ENCODE measurements at regions not wholly inside any gene's neighbourhood (a gene's known extent, or its start where the extent isn't known, plus 50 kb on each side); places are given as distances from the start of the nearest gene placed in this dataset.

DNA sequence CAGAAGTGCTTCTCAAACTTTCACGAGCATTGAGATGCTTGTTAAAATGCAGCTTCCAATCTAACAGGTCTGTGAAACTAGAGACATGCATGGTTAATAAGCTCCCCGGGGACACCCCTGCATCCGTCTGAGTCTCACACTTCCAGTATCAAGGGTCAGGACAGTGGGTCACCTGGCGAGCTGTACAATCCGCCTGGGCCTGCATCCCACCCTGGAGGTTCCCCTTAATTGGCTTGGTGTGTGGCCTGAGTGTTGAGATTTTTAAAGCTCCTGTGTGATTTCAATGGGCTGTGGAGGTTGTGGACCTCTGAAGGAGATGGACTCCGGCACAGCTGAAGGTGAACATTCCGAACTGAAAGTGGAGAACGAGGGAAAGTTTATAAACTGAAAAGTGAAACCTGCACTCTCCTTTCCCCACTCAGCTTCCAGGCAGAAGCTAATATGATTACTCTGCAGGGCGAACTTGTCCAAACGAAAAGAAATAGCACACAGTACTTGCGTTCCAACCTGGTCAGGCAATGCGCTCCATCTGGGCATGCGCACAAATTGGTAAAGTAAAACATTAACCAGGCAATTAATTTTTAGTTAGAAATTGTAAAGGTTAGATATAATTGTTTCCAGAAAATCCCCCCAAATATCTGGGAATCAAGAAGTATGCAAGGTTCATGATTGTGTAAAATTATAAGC, 191.7 kb upstream of the ALKAL2 start (continued):
- TF ChIP-seq CBX8 (IDR thresholded peaks at IDR 0.05; ENCODE audit: borderline replicate concordance, low read depth, low read length): no peak
- no peak for TF ChIP-seq NANOG (IDR thresholded peaks at IDR 0.05; ENCODE audit: insufficient read depth, low read depth, low read length, poor library complexity, severe bottlenecking)
- no peak for TF ChIP-seq JUND (IDR thresholded peaks at IDR 0.05; ENCODE audit: low read length)
- no peak for TF ChIP-seq SRF (IDR thresholded peaks at IDR 0.05; ENCODE audit: low read depth, low read length)
- no peak for TF ChIP-seq CHD1 (IDR thresholded peaks at IDR 0.05; ENCODE audit: low read depth, low read length)
